Left lung (tissue), 4 donors: ENCODE measurements at regions not wholly inside any gene's neighbourhood (a gene's known extent, or its start where the extent isn't known, plus 50 kb on each side); places are given as distances from the start of the nearest gene placed in this dataset.

Experiments used
- ATAC-seq: fragments of 200-7000 bp; cut with Tn5 transposase; one replicate; pipeline ENCODE4 v1.9.1; 2020; ENCODE audit warnings: moderate library complexity
- DNase-seq, 4 donors: peaks; one replicate each; pipeline ENCODE4 v3.0.0-alpha.2; 2013 to 2020
- H3K27ac ChIP-seq, 2 donors: fragments of 200-600 bp; sonication (generic) in 1 of 2; one replicate each; pipeline versions ENCODE4 v1.5.0 to v1.8.0; 2020 to 2021
- H3K27me3 ChIP-seq, 2 donors: fragments of 200-600 bp; sonication (generic) in 1 of 2; one replicate each; pipeline versions ENCODE4 v1.5.0 to v1.8.0; 2020 to 2021
- H3K36me3 ChIP-seq, 2 donors: fragments of 200-600 bp; sonication (generic) in 1 of 2; one replicate each; pipeline versions ENCODE4 v1.5.0 to v1.8.0; 2020 to 2021
- H3K4me1 ChIP-seq, 2 donors: fragments of 200-600 bp; one replicate each; pipeline ENCODE4 v1.8.0; 2021
- H3K4me3 ChIP-seq, 2 donors: fragments of 200-600 bp; sonication (generic) in 1 of 2; one replicate each; pipeline versions ENCODE4 v1.5.0 to v1.8.0; 2020 to 2021; ENCODE audit warnings: mild to moderate bottlenecking in 1 of 2
- H3K9me3 ChIP-seq, 2 donors: fragments of 200-600 bp; sonication (generic) in 1 of 2; one replicate each; pipeline versions ENCODE4 v1.5.0 to v1.8.0; 2020 to 2021
- intact Hi-C, 2 donors: fragments of 100-400 bp; cut with DNase I; formaldehyde crosslinking; loops; one replicate each; pipeline versions ENCODE4 v1.11.2 to v1.14.2; 2022
- TF ChIP-seq, protein P1 (sequence below), 2 donors: fragments of 200-600 bp; sonication (generic) in 1 of 2; IDR thresholded peaks; one replicate each; pipeline versions ENCODE4 v1.5.0 to v1.8.0; 2021; ENCODE audit warnings: antibody characterized with exemption in 2 of 2
- donor health status: DM: no; HTN: yes; CAD: no.
- donor health status: DM: no; HTN: no; CAD: no.

DNA sequence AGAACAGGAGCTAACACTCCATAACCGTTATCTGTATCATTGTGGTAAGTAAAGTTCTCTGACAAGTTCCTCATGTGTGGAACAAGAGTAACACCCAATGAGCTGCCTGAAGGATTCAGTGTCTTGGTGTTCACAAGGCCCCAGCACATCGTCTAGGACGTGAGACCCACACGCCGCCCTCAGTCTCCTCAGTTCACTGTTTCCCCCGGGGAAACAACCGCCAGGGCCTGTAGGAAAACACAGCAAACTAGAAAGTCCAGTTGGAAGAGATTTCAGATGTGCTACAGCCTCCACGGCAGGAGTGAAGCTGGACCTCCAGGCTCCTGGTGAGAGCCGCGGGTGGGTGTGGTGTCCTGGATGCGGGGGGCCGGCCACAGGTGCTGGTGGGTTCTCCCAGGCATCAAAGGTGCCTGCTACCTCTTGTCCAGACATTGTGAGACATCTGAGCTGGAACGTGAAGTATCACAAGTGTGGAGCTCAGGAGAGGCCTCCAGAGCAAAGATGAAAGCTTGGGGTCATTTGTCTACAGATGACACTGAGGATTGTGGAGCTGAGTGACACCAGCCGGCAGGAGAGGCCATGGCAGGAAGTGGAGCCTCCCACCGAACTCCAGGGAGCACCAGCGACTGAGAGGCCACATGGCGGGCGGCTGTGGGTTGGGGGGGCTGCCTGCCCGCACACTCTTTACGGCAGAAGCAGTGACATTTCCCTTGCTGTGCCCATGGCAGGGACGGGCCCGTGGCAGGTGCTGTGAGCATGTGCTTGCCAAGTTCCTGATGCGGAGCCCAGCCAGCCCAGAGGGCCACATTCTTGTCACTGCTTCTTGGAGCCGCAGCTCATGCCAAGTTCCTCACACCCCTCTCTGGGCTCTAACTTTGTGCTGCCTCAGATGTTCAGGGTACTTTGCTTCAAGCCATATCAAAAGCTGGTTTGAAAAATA, 131.2 kb downstream of the TMEM18 start:
- Histone ChIP-seq H3K9me3 (no peaks in the 10 kb centered on the region), H3K27ac (no peak overlapping the region), H3K4me3 (no peak overlapping the region), H3K4me1 (no peaks in the 10 kb centered on the region), H3K27me3 (peaks cover 0 to 10% of the 10 kb centered on the region in 2 donors), H3K36me3 (no peaks in the 10 kb centered on the region)
- TF ChIP-seq, protein P1, sequence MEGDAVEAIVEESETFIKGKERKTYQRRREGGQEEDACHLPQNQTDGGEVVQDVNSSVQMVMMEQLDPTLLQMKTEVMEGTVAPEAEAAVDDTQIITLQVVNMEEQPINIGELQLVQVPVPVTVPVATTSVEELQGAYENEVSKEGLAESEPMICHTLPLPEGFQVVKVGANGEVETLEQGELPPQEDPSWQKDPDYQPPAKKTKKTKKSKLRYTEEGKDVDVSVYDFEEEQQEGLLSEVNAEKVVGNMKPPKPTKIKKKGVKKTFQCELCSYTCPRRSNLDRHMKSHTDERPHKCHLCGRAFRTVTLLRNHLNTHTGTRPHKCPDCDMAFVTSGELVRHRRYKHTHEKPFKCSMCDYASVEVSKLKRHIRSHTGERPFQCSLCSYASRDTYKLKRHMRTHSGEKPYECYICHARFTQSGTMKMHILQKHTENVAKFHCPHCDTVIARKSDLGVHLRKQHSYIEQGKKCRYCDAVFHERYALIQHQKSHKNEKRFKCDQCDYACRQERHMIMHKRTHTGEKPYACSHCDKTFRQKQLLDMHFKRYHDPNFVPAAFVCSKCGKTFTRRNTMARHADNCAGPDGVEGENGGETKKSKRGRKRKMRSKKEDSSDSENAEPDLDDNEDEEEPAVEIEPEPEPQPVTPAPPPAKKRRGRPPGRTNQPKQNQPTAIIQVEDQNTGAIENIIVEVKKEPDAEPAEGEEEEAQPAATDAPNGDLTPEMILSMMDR (IDR thresholded peaks at IDR 0.05): no peak
- intact Hi-C loops: no loop called here
- DNase-seq: no peak
- no peak for ATAC-seq

DNA sequence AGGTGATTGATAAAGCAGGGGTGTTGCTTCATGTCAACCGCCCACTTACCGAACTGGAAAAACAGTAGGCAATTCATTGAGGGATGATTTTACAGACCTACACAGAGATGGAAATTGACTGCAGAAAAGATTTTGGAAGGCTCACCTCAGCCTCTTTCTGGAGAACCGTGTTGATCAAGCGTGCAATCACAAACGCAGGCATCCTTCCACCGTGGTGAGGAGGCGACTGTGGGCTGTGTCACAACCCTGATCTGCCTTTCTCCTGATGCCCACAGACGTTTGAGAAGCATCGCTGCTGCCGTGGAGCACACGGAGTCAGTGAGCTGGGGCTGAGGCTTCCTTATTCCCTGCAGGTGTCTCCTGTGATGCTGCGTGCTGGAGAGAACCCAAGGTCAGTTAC, 132.0 kb downstream of the TMEM18 start:
- H3K4me3 ChIP-seq: no peak overlapping the region
- no peak overlapping the region for H3K27ac ChIP-seq
- peaks cover 0 to 5% of the 10 kb centered on the region in 2 donors for H3K9me3 ChIP-seq
- ATAC-seq (no peak), DNase-seq (no peak)
- no peaks in the 10 kb centered on the region for H3K36me3 ChIP-seq
- intact Hi-C loops: no loop called here
- no peaks in the 10 kb centered on the region for H3K4me1 ChIP-seq
- TF ChIP-seq, protein P1 (IDR thresholded peaks at IDR 0.05): no peak
- peaks cover 0 to 10% of the 10 kb centered on the region in 2 donors for H3K27me3 ChIP-seq

DNA sequence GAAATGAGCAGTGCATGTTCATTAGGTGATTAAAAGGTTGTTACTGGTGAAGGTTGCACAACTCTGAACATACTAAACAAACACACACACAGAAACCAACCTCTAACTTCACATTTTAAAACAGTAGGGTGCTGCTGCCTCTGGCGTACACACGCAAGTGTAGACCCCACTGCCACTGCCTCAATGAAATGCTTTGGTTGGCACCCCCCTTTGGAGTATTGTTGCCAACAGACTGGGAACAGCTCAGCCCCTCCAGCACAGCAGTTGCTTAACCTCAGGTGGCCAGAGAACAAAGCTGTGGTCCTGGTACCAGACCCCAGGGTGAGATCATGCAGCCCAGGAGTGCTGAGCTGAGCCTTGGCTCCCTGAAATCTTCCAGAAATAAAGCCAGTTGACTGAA, 138.6 kb downstream of the TMEM18 start:
- TF ChIP-seq, protein P1 (IDR thresholded peaks at IDR 0.05): no peak
- intact Hi-C loops: no loop called here
- Histone ChIP-seq H3K4me3 (no peak overlapping the region), H3K4me1 (no peaks in the 10 kb centered on the region), H3K36me3 (no peaks in the 10 kb centered on the region), H3K27me3 (no peaks in the 10 kb centered on the region), H3K27ac (no peak overlapping the region), H3K9me3 (peaks cover 0 to 28% of the 10 kb centered on the region in 2 donors)
- DNase-seq (no peak), ATAC-seq (no peak)

DNA sequence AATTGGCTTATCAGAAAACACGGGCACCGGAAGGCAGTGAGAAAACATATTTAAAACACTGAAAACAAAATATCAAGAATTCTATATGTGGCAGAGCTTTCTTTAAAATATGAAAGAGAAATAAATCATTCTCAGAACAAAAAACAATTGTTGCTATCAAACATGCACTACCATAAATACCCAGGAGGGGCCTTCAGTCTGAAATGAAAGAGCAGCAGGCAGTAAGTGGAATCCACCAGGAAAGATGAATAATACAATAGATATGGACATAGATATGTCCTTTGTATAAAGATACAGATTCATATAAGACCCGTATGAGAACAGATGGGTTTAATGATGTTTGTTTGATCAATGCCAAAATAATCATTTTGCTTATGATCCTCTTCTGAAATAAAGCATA, 142.0 kb downstream of the TMEM18 start:
- Histone ChIP-seq H3K4me1 (no peaks in the 10 kb centered on the region), H3K4me3 (no peak overlapping the region), H3K27ac (no peak overlapping the region), H3K27me3 (no peaks in the 10 kb centered on the region), H3K9me3 (peaks cover 0 to 26% of the 10 kb centered on the region in 2 donors), H3K36me3 (no peaks in the 10 kb centered on the region)
- ATAC-seq (no peak), DNase-seq (no peak)
- TF ChIP-seq, protein P1 (IDR thresholded peaks at IDR 0.05): no peak
- intact Hi-C loops: no loop called here

DNA sequence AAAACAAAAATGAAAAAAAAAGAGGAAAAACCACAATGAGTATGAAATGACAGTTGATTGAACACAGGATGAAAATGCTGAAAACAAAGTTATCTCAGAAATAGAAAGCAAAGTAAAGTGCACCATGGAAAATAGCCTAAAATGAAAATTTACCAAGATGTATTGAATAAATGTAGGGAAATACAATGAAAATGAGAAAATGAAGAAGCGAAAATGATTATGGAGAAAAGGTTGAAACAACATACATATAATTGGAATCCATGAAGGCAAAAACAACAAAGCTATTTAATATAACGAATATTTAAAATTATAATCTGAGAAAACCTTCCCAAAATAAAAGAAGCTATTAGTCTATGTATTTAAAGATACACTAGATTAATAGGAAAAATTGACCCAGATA, 147.4 kb downstream of the TMEM18 start:
- H3K4me1 ChIP-seq: no peaks in the 10 kb centered on the region
- H3K27ac ChIP-seq: no peak overlapping the region
- H3K27me3 ChIP-seq: peaks cover 0 to 8% of the 10 kb centered on the region in 2 donors
- no peak for ATAC-seq
- no peaks in the 10 kb centered on the region for H3K36me3 ChIP-seq
- H3K9me3 ChIP-seq: peaks cover 4 to 14% of the 10 kb centered on the region in 2 donors
- no peak overlapping the region for H3K4me3 ChIP-seq
- intact Hi-C loops: no loop called here
- TF ChIP-seq, protein P1 (IDR thresholded peaks at IDR 0.05): no peak
- DNase-seq: no peak
